HG03280 (cell line): ENCODE measurements at regions not wholly inside any gene's neighbourhood (a gene's known extent, or its start where the extent isn't known, plus 50 kb on each side); places are given as distances from the start of the nearest gene placed in this dataset.

ENCODE experiments used
- ATAC-seq: cut with Tn5 transposase; IDR thresholded peaks from one replicate; pipeline ENCODE4 v1.9.1; 2021; ENCODE audit warnings: mild to moderate bottlenecking, moderate library complexity; ENCODE audit not compliant: unreplicated experiment

GRCh38 chr1:239590556-239590955 is 204.2 kb downstream of the CHRM3 start:
- ATAC-seq, result no peak

- no peak for ATAC-seq
These were observed 207.2 kb downstream of the CHRM3 start for GRCh38 chr1:239593527-239593926.

GRCh38 chr1:239600588-239600987 is 214.2 kb downstream of the CHRM3 start:
- ATAC-seq, result no peak

GRCh38 chr1:239601108-239601507 is 214.7 kb downstream of the CHRM3 start:
- ATAC-seq, result no peak

GRCh38 chr1:239603530-239603929 is 217.2 kb downstream of the CHRM3 start:
- no peak for ATAC-seq

GRCh38 chr1:239606850-239607400 is 220.6 kb downstream of the CHRM3 start:
- ATAC-seq, result no peak

GRCh38 chr1:239608469-239608868 is 222.1 kb downstream of the CHRM3 start:
- ATAC-seq, result no peak

GRCh38 chr1:239612379-239612778 is 226.0 kb downstream of the CHRM3 start:
- ATAC-seq, result no peak

- no peak for ATAC-seq
These were observed 230.3 kb downstream of the CHRM3 start for GRCh38 chr1:239616673-239617072.

- ATAC-seq, result no peak
These were observed 230.9 kb downstream of the CHRM3 start for GRCh38 chr1:239617259-239617658.

GRCh38 chr1:239617731-239618130 is 231.4 kb downstream of the CHRM3 start:
- ATAC-seq, result no peak

GRCh38 chr1:239619190-239619589 is 232.8 kb downstream of the CHRM3 start:
- ATAC-seq, result no peak

GRCh38 chr1:239630767-239631166 is 244.4 kb downstream of the CHRM3 start:
- no peak for ATAC-seq

- no peak for ATAC-seq
These were observed 247.1 kb downstream of the CHRM3 start for GRCh38 chr1:239633432-239633831.

- no peak for ATAC-seq
These were observed 248.9 kb downstream of the CHRM3 start for GRCh38 chr1:239635276-239635675.

- ATAC-seq, result no peak
These were observed 250.0 kb downstream of the CHRM3 start for GRCh38 chr1:239636347-239636746.

GRCh38 chr1:239644604-239645003 is 258.2 kb downstream of the CHRM3 start:
- ATAC-seq, result no peak

GRCh38 chr1:239647045-239647444 is 260.7 kb downstream of the CHRM3 start:
- no peak for ATAC-seq

- ATAC-seq, result no peak
These were observed 261.7 kb downstream of the CHRM3 start for GRCh38 chr1:239647964-239648632.

- ATAC-seq, result no peak
These were observed 268.7 kb downstream of the CHRM3 start for GRCh38 chr1:239655023-239655422.

- no peak for ATAC-seq
These were observed 270.9 kb downstream of the CHRM3 start for GRCh38 chr1:239657291-239657690.

GRCh38 chr1:239662950-239663349 is 276.6 kb downstream of the CHRM3 start:
- no peak for ATAC-seq

- ATAC-seq, result no peak
These were observed 285.9 kb downstream of the CHRM3 start for GRCh38 chr1:239672256-239672655.
